Thyroid gland (tissue), 4 donors: ENCODE measurements at regions not wholly inside any gene's neighbourhood (a gene's known extent, or its start where the extent isn't known, plus 50 kb on each side); places are given as distances from the start of the nearest gene placed in this dataset.

ENCODE experiments used
- POLR2A ChIP-seq, 2 donors: fragments of 450-650 bp; IDR thresholded peaks; one replicate each; pipeline ENCODE4 v1.6.1; 2017; ENCODE audit warnings: antibody characterized with exemption in 2 of 2, mild to moderate bottlenecking in 2 of 2, moderate library complexity in 1 of 2
- TF ChIP-seq, protein P1 (sequence below), 6 experiments: fragments of 200-600 bp in 3 of 6; fragments of 450-650 bp in 3 of 6; sonication (generic) in 3 of 6; IDR thresholded peaks; one replicate each; pipeline ENCODE4 v1.5.1; 2016 to 2019; ENCODE audit warnings: antibody characterized with exemption in 6 of 6, mild to moderate bottlenecking in 2 of 6, inconsistent platforms in 1 of 6, moderate library complexity in 1 of 6

- TF ChIP-seq, protein P1, sequence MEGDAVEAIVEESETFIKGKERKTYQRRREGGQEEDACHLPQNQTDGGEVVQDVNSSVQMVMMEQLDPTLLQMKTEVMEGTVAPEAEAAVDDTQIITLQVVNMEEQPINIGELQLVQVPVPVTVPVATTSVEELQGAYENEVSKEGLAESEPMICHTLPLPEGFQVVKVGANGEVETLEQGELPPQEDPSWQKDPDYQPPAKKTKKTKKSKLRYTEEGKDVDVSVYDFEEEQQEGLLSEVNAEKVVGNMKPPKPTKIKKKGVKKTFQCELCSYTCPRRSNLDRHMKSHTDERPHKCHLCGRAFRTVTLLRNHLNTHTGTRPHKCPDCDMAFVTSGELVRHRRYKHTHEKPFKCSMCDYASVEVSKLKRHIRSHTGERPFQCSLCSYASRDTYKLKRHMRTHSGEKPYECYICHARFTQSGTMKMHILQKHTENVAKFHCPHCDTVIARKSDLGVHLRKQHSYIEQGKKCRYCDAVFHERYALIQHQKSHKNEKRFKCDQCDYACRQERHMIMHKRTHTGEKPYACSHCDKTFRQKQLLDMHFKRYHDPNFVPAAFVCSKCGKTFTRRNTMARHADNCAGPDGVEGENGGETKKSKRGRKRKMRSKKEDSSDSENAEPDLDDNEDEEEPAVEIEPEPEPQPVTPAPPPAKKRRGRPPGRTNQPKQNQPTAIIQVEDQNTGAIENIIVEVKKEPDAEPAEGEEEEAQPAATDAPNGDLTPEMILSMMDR (IDR thresholded peaks at IDR 0.05), result no peak
- no peak for TF ChIP-seq POLR2A (IDR thresholded peaks at IDR 0.05)
Measured at GRCh38 chr15:39207532-39208115, 373.3 kb upstream of the THBS1 start.
